H1 (cell line): ENCODE measurements at regions not wholly inside any gene's neighbourhood (a gene's known extent, or its start where the extent isn't known, plus 50 kb on each side); places are given as distances from the start of the nearest gene placed in this dataset.

Experiments
- CTCF ChIA-PET: fragments of 300-600 bp; sonication (Branson Sonifier 250); formaldehyde crosslinking; loops from one replicate; lab custom pipeline; 2021; ENCODE audit not compliant: partially characterized antibody; lab: Charles Lee
- POLR2A ChIA-PET: fragments of 300-600 bp; sonication (Branson Sonifier 250); formaldehyde crosslinking; loops from one replicate; lab custom pipeline; 2021; ENCODE audit warnings: inconsistent platforms; ENCODE audit not compliant: partially characterized antibody; lab: Charles Lee
- DNase-seq, 2 experiments: peaks; one replicate each; pipeline versions ENCODE4 v3.0.0 to v3.0.0-alpha.2; 2010 to 2022; ENCODE audit warnings: low spot score in 2 of 2, low read depth in 1 of 2, mixed read lengths in 1 of 2
- FAIRE-seq: peaks from 2 replicates; lab custom pipeline; 2011; peaks lifted over from hg19 to GRCh38; lab: Jason Lieb, UNC
- H2AFZ ChIP-seq: 2 replicates; pipeline ENCODE4 v1.8.1; 2012; ENCODE audit warnings: low read length, inconsistent platforms
- H2AK5ac ChIP-seq: 2 replicates; pipeline ENCODE4 v1.6.1; 2013; ENCODE audit warnings: low read depth, low read length
- H2BK120ac ChIP-seq: replicated peaks from 2 replicates; pipeline ENCODE3; 2013; ENCODE audit warnings: low read depth, low read length, inconsistent platforms
- H2BK12ac ChIP-seq: 2 replicates; pipeline ENCODE4 v1.6.1; 2013; ENCODE audit warnings: low read depth, low read length
- H2BK15ac ChIP-seq: 2 replicates; pipeline ENCODE4 v1.6.1; 2013; ENCODE audit warnings: low read length
- H2BK20ac ChIP-seq: 2 replicates; pipeline ENCODE4 v1.6.1; 2013; ENCODE audit warnings: low read length
- H2BK5ac ChIP-seq: 2 replicates; pipeline ENCODE4 v1.6.1; 2013; ENCODE audit warnings: low read depth, low read length
- H3K14ac ChIP-seq: 2 replicates; pipeline ENCODE4 v1.6.1; 2013; ENCODE audit warnings: inconsistent platforms; ENCODE audit not compliant: insufficient read length
- H3K18ac ChIP-seq: 2 replicates; pipeline ENCODE4 v1.6.1; 2013; ENCODE audit warnings: low read length; ENCODE audit errors: extremely low read depth
- H3K23ac ChIP-seq: 2 replicates; pipeline ENCODE4 v1.6.1; 2013; ENCODE audit warnings: inconsistent platforms; ENCODE audit not compliant: insufficient read length
- H3K23me2 ChIP-seq: 2 replicates; pipeline ENCODE4 v1.6.1; 2013; ENCODE audit warnings: low read depth, low read length
- H3K27ac ChIP-seq: 2 replicates; pipeline ENCODE4 v1.6.1; 2011; ENCODE audit warnings: low read depth, low read length, inconsistent platforms
- H3K27me3 ChIP-seq, 4 experiments: replicated peaks in 1 of 4; 1 replicate in 1 of 4; 2 replicates in 3 of 4; pipeline versions ENCODE4 v1.6.1 to v1.8.1; 2011 to 2013; ENCODE audit warnings: low read length in 3 of 4, mild to moderate bottlenecking in 3 of 4, inconsistent platforms in 2 of 4, mixed read lengths in 2 of 4, moderate library complexity in 1 of 4; ENCODE audit not compliant: control insufficient read depth in 3 of 4, insufficient read depth in 3 of 4; ENCODE audit errors: extremely low read depth in 1 of 4
- H3K36me3 ChIP-seq, 4 experiments: 2 replicates each; pipeline versions ENCODE4 v1.6.1 to v1.8.1; 2011 to 2013; ENCODE audit warnings: mild to moderate bottlenecking in 4 of 4, low read length in 3 of 4, moderate library complexity in 2 of 4, control low read depth in 1 of 4, inconsistent platforms in 1 of 4; ENCODE audit not compliant: insufficient read depth in 4 of 4, control insufficient read depth in 2 of 4
- H3K4ac ChIP-seq: replicated peaks from 2 replicates; pipeline ENCODE3; 2013; ENCODE audit warnings: low read length, low read depth, mixed read lengths, inconsistent platforms; ENCODE audit not compliant: insufficient read length
- H3K4me1 ChIP-seq, 4 experiments: replicated peaks in 1 of 4; 1 replicate in 1 of 4; 2 replicates in 3 of 4; pipeline versions ENCODE4 v1.6.1 to v1.8.1; 2011 to 2013; ENCODE audit warnings: low read length in 3 of 4, inconsistent platforms in 2 of 4, mixed read lengths in 1 of 4; ENCODE audit not compliant: insufficient read depth in 4 of 4, control insufficient read depth in 3 of 4
- H3K4me2 ChIP-seq, 2 experiments: 2 replicates each; pipeline versions ENCODE4 v1.6.1 to v1.8.1; 2011 to 2013; ENCODE audit warnings: low read depth in 2 of 2, low read length in 2 of 2, control low read depth in 1 of 2, inconsistent platforms in 1 of 2, mild to moderate bottlenecking in 1 of 2; ENCODE audit not compliant: insufficient read depth in 1 of 2
- H3K4me3 ChIP-seq, 4 experiments: fragments of 200-600, 300-600 bp in 1 of 4; sonication (generic), shearing (Covaris generic), sonication (Bioruptor Twin) in 1 of 4; 2 replicates each; pipeline versions ENCODE4 v1.5.1 to v1.8.1; 2011 to 2016; ENCODE audit warnings: low read length in 4 of 4, low read depth in 3 of 4, control low read depth in 2 of 4, inconsistent platforms in 2 of 4, mild to moderate bottlenecking in 2 of 4, mixed read lengths in 1 of 4, moderate library complexity in 1 of 4; ENCODE audit not compliant: insufficient read depth in 2 of 4; ENCODE audit errors: extremely low read depth in 1 of 4
- H3K56ac ChIP-seq: replicated peaks from 2 replicates; pipeline ENCODE3; 2013; ENCODE audit warnings: low read depth, mild to moderate bottlenecking, mixed read lengths, low read length, inconsistent platforms; ENCODE audit not compliant: insufficient read length
- H3K79me1 ChIP-seq: 2 replicates; pipeline ENCODE4 v1.6.1; 2013; ENCODE audit warnings: low read depth, low read length, control low read depth
- H3K79me2 ChIP-seq, 2 experiments: 2 replicates each; pipeline versions ENCODE4 v1.6.1 to v1.8.1; 2012 to 2013; ENCODE audit warnings: low read length in 2 of 2, mild to moderate bottlenecking in 2 of 2, inconsistent platforms in 1 of 2; ENCODE audit not compliant: insufficient read depth in 2 of 2, control insufficient read depth in 1 of 2
- H3K9ac ChIP-seq, 4 experiments: replicated peaks in 1 of 4; 1 replicate in 1 of 4; 2 replicates in 3 of 4; pipeline versions ENCODE4 v1.6.1 to v1.8.1; 2011 to 2013; ENCODE audit warnings: low read depth in 3 of 4, low read length in 3 of 4, control low read depth in 2 of 4, mild to moderate bottlenecking in 2 of 4, moderate library complexity in 2 of 4, inconsistent platforms in 1 of 4; ENCODE audit errors: extremely low read depth in 1 of 4
- H3K9me3 ChIP-seq, 2 experiments: 2 replicates each; pipeline versions ENCODE4 v1.6.1 to v1.8.1; 2012 to 2013; ENCODE audit warnings: mild to moderate bottlenecking in 2 of 2, moderate library complexity in 2 of 2, control low read depth in 1 of 2, inconsistent platforms in 1 of 2, low read depth in 1 of 2, low read length in 1 of 2, mixed read lengths in 1 of 2; ENCODE audit not compliant: insufficient read depth in 2 of 2
- H4K20me1 ChIP-seq, 2 experiments: replicated peaks in 1 of 2; 2 replicates each; pipeline versions ENCODE3 to v1.8.1; 2011 to 2013; ENCODE audit warnings: inconsistent platforms in 2 of 2, low read length in 2 of 2, mild to moderate bottlenecking in 1 of 2; ENCODE audit not compliant: insufficient read depth in 2 of 2, control insufficient read depth in 1 of 2
- H4K5ac ChIP-seq: 2 replicates; pipeline ENCODE4 v1.6.1; 2013; ENCODE audit warnings: low read length, low read depth, mixed read lengths, inconsistent platforms; ENCODE audit not compliant: insufficient read length
- H4K8ac ChIP-seq: 2 replicates; pipeline ENCODE4 v1.8.0; 2013; ENCODE audit warnings: mild to moderate bottlenecking, moderate library complexity, low read length, inconsistent platforms; ENCODE audit not compliant: insufficient read depth; ENCODE audit errors: extremely low read depth
- H4K91ac ChIP-seq: replicated peaks from 2 replicates; pipeline ENCODE3; 2013; ENCODE audit warnings: low read length, mixed read lengths, inconsistent platforms; ENCODE audit not compliant: insufficient read length
- SRF ChIP-seq: IDR thresholded peaks from 2 replicates; pipeline ENCODE4 v1.6.1; 2011; ENCODE audit warnings: mild to moderate bottlenecking, low read depth, low read length, moderate library complexity
- YY1 ChIP-seq: IDR thresholded peaks from 2 replicates; pipeline ENCODE4 v1.6.1; 2011; ENCODE audit warnings: low read depth, mild to moderate bottlenecking, low read length
- WGBS, 2 experiments: shearing (Covaris generic) in 1 of 2; methylation state at CpG; one replicate each; pipeline versions ENCODE4 v1.1.6 to v1.1.7; 2013 to 2015; ENCODE audit warnings: low lambda C conversion rate in 2 of 2, mixed read lengths in 2 of 2, inconsistent platforms in 1 of 2, low coverage in 1 of 2, missing lambda C conversion rate in 1 of 2; ENCODE audit not compliant: insufficient replicate concordance in 2 of 2, insufficient coverage in 1 of 2, insufficient read length in 1 of 2; ENCODE audit errors: extremely low coverage in 1 of 2, missing lambda C conversion rate in 1 of 2; 5-methylcytosine and 5-hydroxymethylcytosine counted together
- TF ChIP-seq, protein P1 (sequence below): IDR thresholded peaks from 2 replicates; pipeline ENCODE4 v1.6.1; 2012; ENCODE audit warnings: inconsistent platforms

DNA sequence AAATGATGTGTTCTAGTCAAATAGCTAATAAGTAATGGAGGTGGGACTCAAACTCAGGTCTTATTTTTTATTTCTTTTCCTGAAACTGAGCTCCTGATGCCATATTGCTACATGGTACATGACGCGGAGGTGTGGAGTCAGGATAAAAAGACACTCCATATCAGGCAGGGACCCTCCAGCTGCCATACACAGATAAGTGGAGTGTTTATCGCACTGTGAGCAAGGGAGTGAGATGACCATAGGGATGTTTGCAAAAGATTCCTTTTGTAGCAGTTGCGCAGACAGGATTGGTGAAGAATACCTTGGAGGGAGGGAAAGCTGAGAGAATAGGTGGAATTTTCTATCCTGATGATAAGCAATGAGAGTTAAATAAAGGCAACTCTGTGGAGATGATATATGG is 657.2 kb downstream of the RNF144A start:
- TF ChIP-seq YY1 (no peak), SRF (no peak)
- TF ChIP-seq, protein P1, sequence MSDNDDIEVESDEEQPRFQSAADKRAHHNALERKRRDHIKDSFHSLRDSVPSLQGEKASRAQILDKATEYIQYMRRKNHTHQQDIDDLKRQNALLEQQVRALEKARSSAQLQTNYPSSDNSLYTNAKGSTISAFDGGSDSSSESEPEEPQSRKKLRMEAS: no peak
- POLR2A ChIA-PET: no interaction called here
- no peaks in the 10 kb centered on the region for H3K23me2 ChIP-seq

More for the DNA sequence above, 657.2 kb downstream of the RNF144A start:
- peaks cover 0 to 3% (median 0%) of the 10 kb centered on the region in 4 experiments; a peak in 1 of 7 replicates for H3K4me1 ChIP-seq
- no peak overlapping the region for H3K9ac ChIP-seq
- DNase-seq (no peak), FAIRE-seq (no peak)
- H2BK20ac ChIP-seq: no peak overlapping the region
- H3K23ac ChIP-seq: no peak overlapping the region
- H4K20me1 ChIP-seq: no peaks in the 10 kb centered on the region
- no peak overlapping the region for H3K27ac ChIP-seq
- H3K9me3 ChIP-seq: peaks cover 14 to 20% of the 10 kb centered on the region in 2 experiments
- CTCF ChIA-PET: interaction anchor here (0.6 kb wide), 2 partner anchors 17 to 901 kb away, joined by 3 to 4 read pairs; no protein-coding TSS in a partner anchor
- no peak overlapping the region for H2BK15ac ChIP-seq
- H3K4me2 ChIP-seq: no peak overlapping the region
- H2AK5ac ChIP-seq: no peak overlapping the region
- WGBS, 2 experiments: 78% methylated on average over 4 of the region's 4 CpGs; no CpG with 5 or more reads in 1 of the 2 experiments
- no peak overlapping the region for H3K4ac ChIP-seq
- H3K4me3 ChIP-seq: no peak overlapping the region
- no peak overlapping the region for H2BK120ac ChIP-seq
- H4K8ac ChIP-seq: no peak overlapping the region
- no peak overlapping the region for H2BK5ac ChIP-seq
- H3K18ac ChIP-seq: no peak overlapping the region
- no peaks in the 10 kb centered on the region for H3K79me1 ChIP-seq
- H4K5ac ChIP-seq: no peak overlapping the region
- H3K27me3 ChIP-seq: no peaks in the 10 kb centered on the region
- no peak overlapping the region for H3K14ac ChIP-seq
- no peaks in the 10 kb centered on the region for H3K79me2 ChIP-seq
- no peak overlapping the region for H2AFZ ChIP-seq
- H3K36me3 ChIP-seq: no peaks in the 10 kb centered on the region
- H2BK12ac ChIP-seq: no peak overlapping the region; the same call in 1 of the 2 replicates
- no peak overlapping the region for H3K56ac ChIP-seq
- no peak overlapping the region for H4K91ac ChIP-seq
